ENCODE measurements at regions not wholly inside any gene's neighbourhood (a gene's known extent, or its start where the extent isn't known, plus 50 kb on each side); places are given as distances from the start of the nearest gene placed in this dataset.
"Not testable (repeated sequence)": the region's sequence is repeated elsewhere in the genome, so short reads cannot be mapped to it uniquely, and the experiment has no call there.

- ATAC-seq (replicated peaks; ENCODE audit: extremely low read depth, poor library complexity, severe bottlenecking) (no peak), DNase-seq (ENCODE audit: low spot score in 2 of 2) (no peak)
- no peak overlapping the region for H3K27ac Mint-ChIP-seq (ENCODE audit: low read depth)
- H3K36me3 Mint-ChIP-seq (ENCODE audit: insufficient read depth): peaks cover 6% of the 10 kb centered on the region
- no peaks in the 10 kb centered on the region for H3K4me1 Mint-ChIP-seq
- H3K27me3 Mint-ChIP-seq: peaks cover 6% of the 10 kb centered on the region
- peaks cover 5% of the 10 kb centered on the region for H3K9me3 Mint-ChIP-seq
- no peak overlapping the region for H3K4me3 Mint-ChIP-seq
These were observed 179.9 kb upstream of the ATP10A start for GRCh38 chr15:26043018-26043417.

DNA sequence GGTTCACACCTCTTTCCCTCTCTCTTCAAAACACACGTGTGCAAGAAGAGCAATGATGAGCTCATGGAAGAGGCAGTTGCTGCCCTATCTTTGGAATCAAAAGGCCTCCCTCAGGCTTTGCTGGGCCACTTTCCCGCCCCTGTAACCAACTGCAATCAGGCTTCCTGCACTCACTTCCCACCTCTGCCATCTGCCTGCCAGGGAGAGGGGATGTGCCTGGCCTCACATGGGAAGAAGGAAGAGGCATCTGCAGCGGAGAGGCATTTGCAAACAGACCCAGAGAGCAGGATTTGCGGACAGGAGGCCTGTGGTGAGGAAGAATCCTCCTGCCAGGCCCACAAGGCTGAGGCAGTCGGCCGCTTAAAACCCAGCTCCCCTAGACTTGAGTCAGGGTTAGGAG, 175.6 kb upstream of the ATP10A start:
- DNase-seq (ENCODE audit: low spot score in 2 of 2): no peak
- Mint-ChIP-seq H3K27ac (ENCODE audit: low read depth) (no peak overlapping the region), H3K27me3 (peaks cover 6% of the 10 kb centered on the region), H3K4me1 (no peaks in the 10 kb centered on the region), H3K9me3 (no peaks in the 10 kb centered on the region), H3K4me3 (no peak overlapping the region), H3K36me3 (ENCODE audit: insufficient read depth) (peaks cover 1% of the 10 kb centered on the region)
- ATAC-seq (replicated peaks; ENCODE audit: extremely low read depth, poor library complexity, severe bottlenecking): no peak

DNA sequence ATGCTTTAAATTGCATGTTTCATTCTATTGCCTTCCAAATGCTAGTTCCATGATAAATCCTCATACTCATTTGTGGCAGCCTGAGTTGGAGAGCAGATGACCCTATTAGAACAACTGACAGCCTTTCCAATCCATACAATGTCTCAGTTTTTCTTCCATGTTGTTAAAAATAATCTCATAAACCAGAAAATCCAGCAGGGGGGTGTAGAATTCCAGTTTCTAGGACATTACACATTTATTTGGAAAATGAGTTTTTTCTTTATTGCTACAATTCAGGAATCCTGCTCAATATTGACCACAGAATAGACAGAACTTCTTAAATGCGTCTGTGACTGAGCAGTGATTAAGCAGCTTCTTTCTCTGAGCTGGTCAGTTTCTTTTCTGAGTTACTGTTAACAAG, 174.2 kb upstream of the ATP10A start:
- Mint-ChIP-seq H3K27me3 (peaks cover 6% of the 10 kb centered on the region), H3K36me3 (ENCODE audit: insufficient read depth) (peaks cover 1% of the 10 kb centered on the region), H3K27ac (ENCODE audit: low read depth) (no peak overlapping the region), H3K9me3 (no peaks in the 10 kb centered on the region), H3K4me1 (no peaks in the 10 kb centered on the region), H3K4me3 (no peak overlapping the region)
- DNase-seq (ENCODE audit: low spot score in 2 of 2) (no peak), ATAC-seq (replicated peaks; ENCODE audit: extremely low read depth, poor library complexity, severe bottlenecking) (no peak)

DNA sequence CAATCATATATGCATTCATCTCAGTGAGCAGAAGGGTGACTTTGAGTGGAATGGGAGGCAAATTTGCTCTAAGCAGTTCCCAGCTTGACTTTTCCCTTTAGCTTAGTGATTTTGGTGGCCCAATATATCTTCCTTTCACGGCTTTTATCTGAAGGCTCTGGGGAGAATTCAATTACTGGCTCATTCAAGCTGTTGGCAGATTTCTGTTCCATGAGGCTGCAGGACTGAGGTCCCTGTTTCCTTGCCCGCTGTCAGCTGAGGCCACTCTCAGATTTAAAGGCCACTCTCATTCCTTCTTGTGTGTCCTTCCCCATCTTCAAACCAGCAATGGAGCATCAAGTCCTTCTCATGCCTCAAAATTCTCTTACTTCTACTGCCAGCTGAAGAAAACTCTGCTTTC, 170.4 kb upstream of the ATP10A start:
- Mint-ChIP-seq H3K27ac (ENCODE audit: low read depth) (no peak overlapping the region), H3K27me3 (peaks cover 3% of the 10 kb centered on the region), H3K9me3 (no peaks in the 10 kb centered on the region), H3K4me3 (no peak overlapping the region), H3K36me3 (ENCODE audit: insufficient read depth) (no peaks in the 10 kb centered on the region), H3K4me1 (no peaks in the 10 kb centered on the region)
- ATAC-seq (replicated peaks; ENCODE audit: extremely low read depth, poor library complexity, severe bottlenecking) (no peak), DNase-seq (ENCODE audit: low spot score in 2 of 2) (no peak)

- Mint-ChIP-seq H3K9me3 (no peaks in the 10 kb centered on the region), H3K4me3 (no peak overlapping the region), H3K36me3 (ENCODE audit: insufficient read depth) (no peaks in the 10 kb centered on the region), H3K27me3 (no peaks in the 10 kb centered on the region), H3K27ac (ENCODE audit: low read depth) (no peak overlapping the region), H3K4me1 (no peaks in the 10 kb centered on the region)
- no peak for ATAC-seq (replicated peaks; ENCODE audit: extremely low read depth, poor library complexity, severe bottlenecking)
- DNase-seq (ENCODE audit: low spot score in 2 of 2): no peak
These were observed 169.2 kb upstream of the ATP10A start for GRCh38 chr15:26032162-26032846.

DNA sequence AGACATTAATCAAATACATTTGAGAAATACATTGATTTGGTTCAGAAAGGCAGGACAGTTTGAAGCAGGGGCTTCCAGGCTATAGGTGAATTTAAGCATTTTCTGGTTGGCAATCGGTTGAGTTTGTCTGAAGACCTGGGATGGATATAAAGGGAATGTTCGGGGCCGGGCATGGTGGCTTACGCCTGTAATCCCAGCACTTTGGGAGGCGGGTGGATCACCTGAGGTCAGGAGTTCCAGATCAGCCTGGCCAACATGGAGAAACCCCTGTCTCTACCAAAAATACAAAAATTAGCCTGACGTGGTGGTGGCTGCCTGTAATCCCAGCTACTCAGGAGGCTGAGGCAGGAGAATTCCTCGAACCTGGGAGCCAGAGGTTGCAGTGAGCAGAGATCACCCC, 166.5 kb upstream of the ATP10A start:
- H3K27me3 Mint-ChIP-seq; H3K4me3 Mint-ChIP-seq; H3K36me3 Mint-ChIP-seq (ENCODE audit: insufficient read depth); H3K27ac Mint-ChIP-seq (ENCODE audit: low read depth); H3K4me1 Mint-ChIP-seq; ATAC-seq (replicated peaks; ENCODE audit: extremely low read depth, poor library complexity, severe bottlenecking); DNase-seq (ENCODE audit: low spot score in 2 of 2); H3K9me3 Mint-ChIP-seq: not testable (repeated sequence)

DNA sequence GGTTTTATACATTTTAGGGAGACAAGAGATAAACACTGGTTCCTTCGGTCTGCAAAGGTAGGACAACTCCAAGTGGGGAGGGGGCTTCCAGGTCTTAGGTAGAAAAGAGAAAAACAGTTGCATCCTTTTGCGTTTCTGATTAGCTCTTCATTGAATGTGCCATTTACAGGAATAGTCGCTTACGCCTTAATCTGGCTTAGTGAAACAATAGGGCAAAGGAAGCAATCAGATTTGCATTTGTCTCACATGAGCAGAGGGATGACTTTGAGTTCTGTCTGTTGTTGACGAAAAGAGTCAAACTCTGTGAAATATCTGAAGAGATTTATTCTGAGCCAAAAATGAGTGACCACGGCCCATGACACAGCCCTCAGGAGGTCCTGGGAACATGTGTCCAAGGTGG, 166.0 kb upstream of the ATP10A start:
- H3K9me3 Mint-ChIP-seq: no peaks in the 10 kb centered on the region
- H3K4me1 Mint-ChIP-seq: no peaks in the 10 kb centered on the region
- no peak overlapping the region for H3K4me3 Mint-ChIP-seq
- no peak overlapping the region for H3K27ac Mint-ChIP-seq (ENCODE audit: low read depth)
- no peaks in the 10 kb centered on the region for H3K36me3 Mint-ChIP-seq (ENCODE audit: insufficient read depth)
- no peak for ATAC-seq (replicated peaks; ENCODE audit: extremely low read depth, poor library complexity, severe bottlenecking)
- no peak for DNase-seq (ENCODE audit: low spot score in 2 of 2)
- no peaks in the 10 kb centered on the region for H3K27me3 Mint-ChIP-seq

GRCh38 chr15:26028086-26028740, 165.1 kb upstream of the ATP10A start:
- DNase-seq (ENCODE audit: low spot score in 2 of 2) (no peak), ATAC-seq (replicated peaks; ENCODE audit: extremely low read depth, poor library complexity, severe bottlenecking) (no peak)
- no peaks in the 10 kb centered on the region for H3K9me3 Mint-ChIP-seq
- H3K27me3 Mint-ChIP-seq: no peaks in the 10 kb centered on the region
- H3K36me3 Mint-ChIP-seq (ENCODE audit: insufficient read depth): no peaks in the 10 kb centered on the region
- H3K4me1 Mint-ChIP-seq: no peaks in the 10 kb centered on the region
- no peak overlapping the region for H3K4me3 Mint-ChIP-seq
- H3K27ac Mint-ChIP-seq (ENCODE audit: low read depth): no peak overlapping the region

DNA sequence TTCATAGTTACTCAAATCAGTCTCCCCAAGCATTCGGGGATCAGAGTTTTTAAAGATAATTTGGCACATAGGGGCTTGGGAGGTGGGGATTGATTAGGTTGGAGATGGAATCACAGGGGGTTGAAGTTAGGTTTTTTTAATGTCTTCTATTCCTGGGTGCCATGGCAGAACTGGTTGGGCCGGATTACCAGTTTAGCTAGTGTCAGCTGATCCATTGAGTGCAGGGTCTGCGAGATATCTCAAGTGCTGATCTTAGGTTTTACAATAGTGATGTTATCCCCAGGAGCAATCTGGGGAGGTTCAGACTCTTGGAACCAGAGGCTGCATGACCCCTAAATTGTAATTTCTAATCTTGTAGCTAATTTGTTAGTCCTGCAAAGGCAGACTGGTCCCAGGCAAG, 163.5 kb upstream of the ATP10A start:
- H3K27ac Mint-ChIP-seq (ENCODE audit: low read depth); H3K9me3 Mint-ChIP-seq; H3K27me3 Mint-ChIP-seq; H3K4me3 Mint-ChIP-seq; ATAC-seq (replicated peaks; ENCODE audit: extremely low read depth, poor library complexity, severe bottlenecking); H3K36me3 Mint-ChIP-seq (ENCODE audit: insufficient read depth); DNase-seq (ENCODE audit: low spot score in 2 of 2); H3K4me1 Mint-ChIP-seq: not testable (repeated sequence)

GRCh38 chr15:26024241-26024640, 161.1 kb upstream of the ATP10A start:
- DNase-seq (ENCODE audit: low spot score in 2 of 2) (no peak), ATAC-seq (replicated peaks; ENCODE audit: extremely low read depth, poor library complexity, severe bottlenecking) (no peak)
- H3K27me3 Mint-ChIP-seq: no peaks in the 10 kb centered on the region
- peaks cover 3% of the 10 kb centered on the region for H3K36me3 Mint-ChIP-seq (ENCODE audit: insufficient read depth)
- no peaks in the 10 kb centered on the region for H3K9me3 Mint-ChIP-seq
- no peak overlapping the region for H3K27ac Mint-ChIP-seq (ENCODE audit: low read depth)
- no peak overlapping the region for H3K4me3 Mint-ChIP-seq
- H3K4me1 Mint-ChIP-seq: no peaks in the 10 kb centered on the region

GRCh38 chr15:26023691-26024090, 160.6 kb upstream of the ATP10A start:
- Mint-ChIP-seq H3K4me3 (no peak overlapping the region), H3K27me3 (no peaks in the 10 kb centered on the region), H3K4me1 (no peaks in the 10 kb centered on the region), H3K9me3 (no peaks in the 10 kb centered on the region), H3K27ac (ENCODE audit: low read depth) (no peak overlapping the region), H3K36me3 (ENCODE audit: insufficient read depth) (peaks cover 3% of the 10 kb centered on the region)
- ATAC-seq (replicated peaks; ENCODE audit: extremely low read depth, poor library complexity, severe bottlenecking) (no peak), DNase-seq (ENCODE audit: low spot score in 2 of 2) (no peak)

DNA sequence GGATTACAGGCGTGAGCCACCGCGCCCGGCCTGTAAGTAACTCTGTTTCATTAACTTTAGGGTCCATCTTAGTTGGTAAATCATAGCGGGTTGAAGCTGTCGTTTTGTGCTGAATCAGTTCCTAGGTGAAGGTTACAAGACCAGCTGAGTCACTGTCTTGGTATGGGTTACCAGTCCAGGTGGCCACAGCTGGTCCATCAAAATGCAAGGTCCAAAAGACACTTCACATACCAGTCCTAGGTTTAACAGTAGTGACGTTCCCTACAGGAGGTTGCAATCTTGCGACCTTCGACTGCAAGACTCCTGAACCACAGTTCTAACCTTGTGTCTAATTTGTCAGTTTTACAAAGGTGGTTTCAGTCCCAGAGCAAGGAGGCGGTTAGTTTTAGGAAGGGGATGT, 160.1 kb upstream of the ATP10A start:
- Mint-ChIP-seq H3K4me3 (no peak overlapping the region), H3K36me3 (ENCODE audit: insufficient read depth) (peaks cover 3% of the 10 kb centered on the region)

DNA sequence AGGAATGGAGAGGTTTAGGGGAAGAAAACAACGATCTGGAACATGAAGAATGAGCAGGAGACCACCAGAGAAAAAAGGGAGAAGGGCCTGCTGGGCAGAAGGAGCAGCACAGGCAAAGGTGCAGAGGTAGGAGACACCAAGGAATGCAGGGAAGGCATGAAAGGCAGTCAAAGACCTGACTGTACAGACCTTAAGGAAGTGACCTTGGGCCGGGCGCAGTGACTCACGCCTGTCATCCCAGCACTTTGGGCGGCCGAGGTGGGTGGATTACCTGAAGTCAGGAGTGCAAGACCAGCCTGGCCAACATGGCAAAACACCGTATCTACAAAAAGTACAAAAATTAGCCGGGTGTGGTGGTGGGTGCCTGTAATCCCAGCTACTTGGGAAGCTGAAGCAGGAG, 157.7 kb upstream of the ATP10A start:
- Mint-ChIP-seq H3K27ac (ENCODE audit: low read depth) (no peak overlapping the region), H3K27me3 (no peaks in the 10 kb centered on the region), H3K9me3 (no peaks in the 10 kb centered on the region), H3K4me1 (no peaks in the 10 kb centered on the region), H3K36me3 (ENCODE audit: insufficient read depth) (peaks cover 3% of the 10 kb centered on the region), H3K4me3 (no peak overlapping the region)
- ATAC-seq (replicated peaks; ENCODE audit: extremely low read depth, poor library complexity, severe bottlenecking) (no peak), DNase-seq (ENCODE audit: low spot score in 2 of 2) (no peak)

More for the DNA sequence above, 160.1 kb upstream of the ATP10A start:
- no peak for DNase-seq (ENCODE audit: low spot score in 2 of 2)
- Mint-ChIP-seq H3K4me1 (no peaks in the 10 kb centered on the region), H3K27ac (ENCODE audit: low read depth) (no peak overlapping the region), H3K27me3 (no peaks in the 10 kb centered on the region), H3K9me3 (no peaks in the 10 kb centered on the region)
- no peak for ATAC-seq (replicated peaks; ENCODE audit: extremely low read depth, poor library complexity, severe bottlenecking)

All from central memory CD8-positive, alpha-beta T cell (primary cell).